Neutrophil (primary cell): ENCODE measurements at regions not wholly inside any gene's neighbourhood (a gene's known extent, or its start where the extent isn't known, plus 50 kb on each side); places are given as distances from the start of the nearest gene placed in this dataset.

Experiments used
- H3K27ac ChIP-seq: fragments of 200-600 bp; sonication (generic); 2 replicates; pipeline ENCODE4 v1.5.1; 2016; ENCODE audit warnings: mild to moderate bottlenecking, moderate library complexity
- H3K27me3 ChIP-seq: fragments of 200-600 bp; sonication (generic); 2 replicates; pipeline ENCODE4 v1.6.0; 2016; ENCODE audit warnings: mild to moderate bottlenecking
- H3K36me3 ChIP-seq: fragments of 200-600 bp; sonication (generic); 2 replicates; pipeline ENCODE4 v1.5.1; 2017
- H3K4me1 ChIP-seq, 2 experiments: fragments of 200-600 bp in 1 of 2; sonication (generic) in 1 of 2; 1 replicate in 1 of 2; 2 replicates in 1 of 2; pipeline versions ENCODE4 v1.5.1 to v1.6.1; 2013 to 2016; ENCODE audit warnings: low read depth in 1 of 2, low read length in 1 of 2, mild to moderate bottlenecking in 1 of 2, moderate library complexity in 1 of 2; ENCODE audit not compliant: control insufficient read depth in 1 of 2, insufficient read depth in 1 of 2
- H3K4me3 ChIP-seq, 2 experiments: fragments of 200-600 bp in 1 of 2; sonication (generic) in 1 of 2; 1 replicate in 1 of 2; 2 replicates in 1 of 2; pipeline ENCODE4 v1.5.1; 2013 to 2016; ENCODE audit warnings: low read depth in 1 of 2, low read length in 1 of 2, mild to moderate bottlenecking in 1 of 2, moderate library complexity in 1 of 2
- H3K9me3 ChIP-seq: fragments of 200-600 bp; sonication (generic); 2 replicates; pipeline ENCODE4 v1.5.1; 2016
- TF ChIP-seq, protein P1 (sequence below): fragments of 200-600 bp; sonication (generic); IDR thresholded peaks from 2 replicates; pipeline ENCODE4 v1.5.1; 2016; ENCODE audit warnings: antibody characterized with exemption

- Histone ChIP-seq H3K4me3 (no peak overlapping the region), H3K27me3 (no peaks in the 10 kb centered on the region), H3K36me3 (no peaks in the 10 kb centered on the region), H3K4me1 (no peaks in the 10 kb centered on the region), H3K9me3 (no peaks in the 10 kb centered on the region), H3K27ac (no peak overlapping the region)
- TF ChIP-seq, protein P1, sequence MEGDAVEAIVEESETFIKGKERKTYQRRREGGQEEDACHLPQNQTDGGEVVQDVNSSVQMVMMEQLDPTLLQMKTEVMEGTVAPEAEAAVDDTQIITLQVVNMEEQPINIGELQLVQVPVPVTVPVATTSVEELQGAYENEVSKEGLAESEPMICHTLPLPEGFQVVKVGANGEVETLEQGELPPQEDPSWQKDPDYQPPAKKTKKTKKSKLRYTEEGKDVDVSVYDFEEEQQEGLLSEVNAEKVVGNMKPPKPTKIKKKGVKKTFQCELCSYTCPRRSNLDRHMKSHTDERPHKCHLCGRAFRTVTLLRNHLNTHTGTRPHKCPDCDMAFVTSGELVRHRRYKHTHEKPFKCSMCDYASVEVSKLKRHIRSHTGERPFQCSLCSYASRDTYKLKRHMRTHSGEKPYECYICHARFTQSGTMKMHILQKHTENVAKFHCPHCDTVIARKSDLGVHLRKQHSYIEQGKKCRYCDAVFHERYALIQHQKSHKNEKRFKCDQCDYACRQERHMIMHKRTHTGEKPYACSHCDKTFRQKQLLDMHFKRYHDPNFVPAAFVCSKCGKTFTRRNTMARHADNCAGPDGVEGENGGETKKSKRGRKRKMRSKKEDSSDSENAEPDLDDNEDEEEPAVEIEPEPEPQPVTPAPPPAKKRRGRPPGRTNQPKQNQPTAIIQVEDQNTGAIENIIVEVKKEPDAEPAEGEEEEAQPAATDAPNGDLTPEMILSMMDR: no peak
Observed at GRCh38 chr20:24879875-24880274, 69.2 kb upstream of the CST7 start.

DNA sequence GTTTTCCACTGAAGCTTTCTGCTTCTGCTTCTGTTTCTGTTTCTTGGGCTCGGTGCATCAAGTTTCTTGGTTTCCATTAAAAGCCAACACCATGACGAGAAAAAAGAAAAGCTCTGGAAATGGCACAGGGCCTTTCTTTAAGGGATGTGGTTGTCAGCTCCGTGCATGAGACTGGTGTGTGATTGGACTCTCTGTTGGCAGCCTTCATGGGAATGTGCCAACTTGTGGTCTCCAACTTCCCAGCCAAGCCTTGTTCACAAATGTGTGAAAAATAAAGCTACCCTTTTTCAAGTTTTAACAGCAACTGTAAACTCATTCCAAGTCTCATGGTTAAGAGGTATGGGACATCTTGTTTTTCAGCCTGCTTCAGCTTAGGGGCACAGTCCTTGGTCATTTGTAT lies 68.7 kb upstream of the CST7 start:
- TF ChIP-seq, protein P1: no peak
- no peak overlapping the region for H3K27ac ChIP-seq

GRCh38 chr20:24890286-24890685 lies 58.8 kb upstream of the CST7 start:
- Histone ChIP-seq H3K4me1 (no peaks in the 10 kb centered on the region), H3K27me3 (no peaks in the 10 kb centered on the region), H3K36me3 (no peaks in the 10 kb centered on the region), H3K4me3 (no peak overlapping the region), H3K9me3 (no peaks in the 10 kb centered on the region), H3K27ac (no peak overlapping the region)
- TF ChIP-seq, protein P1: no peak

More for the DNA sequence above, 68.7 kb upstream of the CST7 start:
- Histone ChIP-seq H3K36me3 (no peaks in the 10 kb centered on the region), H3K4me3 (no peak overlapping the region), H3K27me3 (no peaks in the 10 kb centered on the region), H3K9me3 (no peaks in the 10 kb centered on the region), H3K4me1 (no peaks in the 10 kb centered on the region)

DNA sequence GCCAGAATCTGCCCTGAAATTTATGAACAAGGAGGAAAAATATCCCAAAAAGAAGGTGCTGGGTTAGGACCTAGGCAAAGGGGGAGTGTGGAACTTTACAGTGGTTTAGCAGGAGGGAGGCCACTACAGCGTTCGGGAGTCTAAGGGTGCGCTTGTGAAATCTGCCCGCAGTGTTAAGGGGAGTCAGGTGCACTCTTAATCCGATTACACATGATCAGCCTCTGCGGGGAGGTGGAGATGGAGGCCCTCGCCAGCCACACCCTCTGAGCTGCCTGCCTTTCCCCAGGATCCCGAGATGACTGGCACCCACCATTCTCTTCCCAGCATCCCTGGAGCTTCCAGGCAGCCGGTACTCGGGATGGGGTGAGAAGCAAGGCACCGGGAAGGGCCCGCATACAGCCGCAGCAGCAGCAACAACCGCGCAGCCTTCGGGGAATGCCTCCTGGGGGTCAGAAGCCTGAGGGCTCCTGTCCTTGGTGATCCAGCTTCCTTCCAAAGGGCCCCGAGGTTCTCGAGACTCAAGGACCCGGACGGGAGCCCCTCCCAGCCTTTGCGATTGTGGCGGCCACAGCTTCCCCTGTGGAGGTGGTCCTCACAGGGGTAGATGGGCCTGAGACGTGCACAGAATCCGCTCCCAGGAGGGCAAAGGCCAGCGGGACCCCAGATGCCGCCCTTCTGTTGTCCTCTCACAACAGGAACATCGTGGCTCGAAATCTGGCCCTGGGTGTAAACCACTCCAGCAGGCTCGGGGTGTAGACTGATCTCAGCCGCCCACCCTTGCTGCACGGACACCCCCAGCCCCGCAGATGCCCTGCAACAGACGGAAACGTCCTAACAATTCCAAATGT lies 57.3 kb upstream of the CST7 start:
- H3K27ac ChIP-seq: no peak overlapping the region
- H3K4me3 ChIP-seq: no peak overlapping the region
- no peaks in the 10 kb centered on the region for H3K4me1 ChIP-seq
- TF ChIP-seq, protein P1: no peak
- H3K9me3 ChIP-seq: no peaks in the 10 kb centered on the region
- no peaks in the 10 kb centered on the region for H3K36me3 ChIP-seq
- no peaks in the 10 kb centered on the region for H3K27me3 ChIP-seq

DNA sequence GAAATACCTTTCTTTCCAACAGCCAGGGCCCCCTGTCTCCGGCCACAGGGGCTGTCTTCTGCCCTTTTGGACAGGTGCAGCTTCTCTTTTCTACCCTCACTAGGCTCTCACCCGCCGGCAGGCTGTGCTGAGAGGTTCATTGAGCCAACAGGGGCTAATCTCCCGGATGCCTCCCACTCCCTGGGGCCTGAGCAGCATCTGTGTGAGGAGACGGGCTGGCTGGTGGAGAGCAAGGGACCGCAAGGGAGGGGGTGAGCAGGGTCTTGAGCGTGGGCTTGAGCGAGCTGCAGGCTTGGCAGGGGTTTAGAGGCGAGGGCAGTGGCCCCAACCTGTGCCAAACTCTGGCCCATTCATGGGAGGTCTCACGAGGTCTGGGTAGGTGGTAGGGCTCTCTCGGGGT lies 56.5 kb upstream of the CST7 start:
- TF ChIP-seq, protein P1: no peak
- Histone ChIP-seq H3K4me3 (no peak overlapping the region), H3K9me3 (no peaks in the 10 kb centered on the region), H3K27ac (no peak overlapping the region), H3K27me3 (no peaks in the 10 kb centered on the region), H3K36me3 (no peaks in the 10 kb centered on the region), H3K4me1 (no peaks in the 10 kb centered on the region)
